KBM-7 (cell line): ENCODE measurements at regions not wholly inside any gene's neighbourhood (a gene's known extent, or its start where the extent isn't known, plus 50 kb on each side); places are given as distances from the start of the nearest gene placed in this dataset.

Experiments
- DNase-seq: peaks from one replicate; pipeline ENCODE4 v3.0.0-alpha.2; 2015
- in situ Hi-C: fragments of 300-500 bp; cut with MboI; formaldehyde crosslinking; loops from 2 replicates; pipeline ENCODE4 v1.14.3; 2020; ENCODE audit warnings: low sequenced_read_pairs, low pct_unique_long_range_greater_than_20kb, mixed read lengths

DNA sequence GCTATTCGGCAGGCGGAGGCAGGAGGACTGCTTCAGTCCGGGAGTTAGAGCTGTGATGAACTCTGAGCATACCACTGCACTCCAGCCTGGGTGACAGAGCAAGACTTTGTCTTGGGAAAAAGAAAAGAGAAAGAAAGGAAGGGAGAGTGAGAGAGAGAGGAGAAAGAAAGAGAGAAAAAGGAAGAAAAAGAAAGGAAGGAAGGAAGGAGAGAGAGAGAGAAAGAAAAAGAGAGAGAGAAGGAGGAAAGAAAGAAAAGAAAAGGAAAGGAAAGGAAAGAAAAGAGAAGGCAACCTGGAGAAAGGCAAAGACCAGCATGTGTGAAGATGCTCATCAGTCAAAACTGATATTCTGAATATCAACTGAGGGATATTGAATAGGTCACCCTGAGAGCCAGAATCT is 143.1 kb upstream of the SASH1 start:
- no peak for DNase-seq
- in situ Hi-C loops, result loop anchor here (25.0 kb wide), 1 partner anchor 263 kb away; no protein-coding TSS in a partner anchor

DNA sequence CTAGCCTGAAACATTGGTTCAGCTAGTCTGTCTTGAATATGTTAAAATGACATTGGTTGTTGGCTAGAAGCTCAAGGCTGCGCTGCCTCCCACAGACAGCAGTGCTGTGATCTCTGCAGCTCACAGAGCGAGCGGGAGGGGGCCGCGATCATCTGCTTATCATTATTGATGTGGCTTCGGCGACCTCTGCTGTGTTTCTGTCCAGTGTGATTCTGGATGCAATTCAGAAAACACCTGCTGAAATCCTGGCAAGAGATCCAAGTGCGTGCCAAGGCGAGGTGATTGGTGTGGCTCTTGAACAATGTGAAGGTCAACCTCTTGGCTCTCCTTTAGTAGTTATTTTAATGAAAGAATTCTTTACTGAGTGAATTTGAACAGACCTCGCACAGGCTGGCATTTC is 142.3 kb upstream of the SASH1 start:
- in situ Hi-C loops, result no loop called here

DNA sequence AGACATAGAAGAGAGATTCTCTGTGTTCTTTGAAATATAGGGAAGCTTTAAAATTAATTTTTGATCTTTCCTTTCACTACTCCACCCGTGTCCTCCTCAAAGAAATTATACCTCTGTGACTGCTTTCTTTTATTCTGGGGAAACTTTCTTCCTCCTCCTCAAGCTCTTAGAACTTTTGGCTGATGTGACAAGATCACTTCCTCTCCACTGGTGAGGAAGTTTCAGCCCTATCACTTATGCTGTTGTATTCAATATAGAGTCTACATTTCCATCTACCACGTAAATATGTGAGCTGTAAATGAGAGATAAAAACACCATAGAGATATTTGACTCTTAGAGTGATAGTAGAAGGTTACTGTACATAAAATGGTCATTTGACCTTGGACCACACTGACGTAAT is 141.9 kb upstream of the SASH1 start:
- DNase-seq, result no peak
- in situ Hi-C loops, result no loop called here

More for the DNA sequence above, 142.3 kb upstream of the SASH1 start:
- DNase-seq, result no peak

DNA sequence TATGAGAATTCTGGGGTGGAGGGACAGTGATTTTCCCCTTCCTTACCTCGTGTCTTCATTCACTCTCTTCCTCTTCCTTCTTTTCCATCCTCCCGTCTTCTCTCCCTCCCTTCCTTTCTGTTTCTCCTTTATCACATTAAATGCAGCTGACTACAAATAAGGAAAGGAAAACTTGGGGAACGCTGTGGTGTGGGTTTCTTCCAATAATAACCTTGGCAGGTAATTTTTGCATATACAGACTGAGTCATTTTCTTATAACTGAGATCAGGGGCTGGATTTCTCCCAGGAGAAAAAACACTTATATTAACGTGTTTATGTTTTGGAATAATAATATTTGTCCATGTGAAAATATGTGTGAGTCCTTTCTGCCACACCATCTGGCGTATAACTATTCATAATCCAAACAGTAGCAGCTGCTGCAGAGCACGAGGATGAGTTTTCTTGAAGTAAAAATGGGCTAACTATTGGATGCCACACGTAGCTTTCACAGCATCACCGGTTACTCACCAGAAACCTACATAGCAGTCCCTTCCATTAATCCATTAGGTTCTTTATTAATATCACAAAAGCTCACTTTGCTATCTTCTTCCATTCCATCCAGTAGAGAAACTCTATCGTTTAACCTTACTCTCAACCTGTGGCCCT is 139.2 kb upstream of the SASH1 start:
- in situ Hi-C loops, result no loop called here
- no peak for DNase-seq

DNA sequence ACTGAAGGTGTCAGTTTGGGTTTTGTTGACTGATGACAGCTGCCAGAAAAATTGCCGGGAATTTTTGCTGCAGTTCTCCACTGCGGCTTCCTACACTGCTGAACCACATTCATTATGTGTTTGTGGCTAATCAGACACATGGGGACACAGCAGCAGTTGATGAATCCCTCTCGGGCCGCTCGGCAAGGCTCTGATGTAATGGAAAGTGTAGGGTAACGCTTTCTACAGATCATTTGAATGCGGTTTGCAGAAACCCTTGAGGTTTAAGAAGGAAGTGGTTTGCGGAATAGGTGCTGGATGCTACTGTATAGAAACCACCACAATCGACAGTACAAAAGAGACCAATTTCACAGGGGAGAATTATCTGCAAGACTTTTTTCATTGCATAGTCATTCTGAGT is 138.7 kb upstream of the SASH1 start:
- in situ Hi-C loops, result no loop called here
- DNase-seq, result peak; percentile 85

DNA sequence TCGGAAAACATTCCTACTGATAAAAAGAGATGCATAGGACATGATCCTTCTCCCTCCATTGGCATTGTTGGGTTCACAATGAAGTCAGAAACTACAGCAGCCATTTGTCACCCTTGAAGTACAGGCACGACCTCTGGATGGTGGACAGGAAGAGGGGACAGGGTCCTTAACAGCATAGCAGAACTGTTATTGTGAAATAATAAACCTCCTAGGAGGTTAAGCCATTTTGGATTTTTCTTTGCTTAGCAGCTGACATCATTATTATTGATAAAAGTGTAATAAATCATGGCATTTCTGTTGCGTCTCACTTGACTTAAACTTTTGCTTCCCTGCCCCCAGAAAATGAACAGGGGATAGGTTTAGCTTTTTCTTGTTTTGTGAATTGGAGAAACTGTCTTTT is 134.3 kb upstream of the SASH1 start:
- in situ Hi-C loops, result no loop called here
- no peak for DNase-seq

DNA sequence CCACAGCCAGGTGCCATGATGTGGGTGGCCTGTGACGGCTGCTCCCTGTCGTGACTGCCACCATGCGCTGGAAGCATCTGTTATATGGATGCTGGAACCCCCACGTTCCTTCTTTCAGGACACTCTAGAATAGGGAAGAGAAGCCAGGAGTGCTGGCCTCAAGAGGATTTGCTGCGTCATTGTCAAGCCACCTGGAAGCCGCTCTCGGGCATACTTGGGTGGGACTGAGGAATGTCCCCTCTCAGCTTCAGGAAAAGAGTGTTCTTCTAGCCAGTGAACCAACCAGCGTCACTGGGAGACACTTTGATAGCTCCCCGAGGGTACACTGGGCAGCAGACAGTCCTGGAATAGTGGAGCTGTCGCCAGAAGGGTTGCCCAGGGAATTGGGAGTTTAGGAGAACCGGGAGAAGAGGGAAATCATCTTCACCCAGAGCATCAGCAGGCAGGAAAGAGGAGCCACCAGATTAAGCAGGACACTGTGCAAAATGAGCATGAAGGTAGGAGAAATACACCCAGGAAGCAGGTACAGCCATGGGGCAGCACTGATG is 130.8 kb upstream of the SASH1 start:
- in situ Hi-C loops, result no loop called here
- no peak for DNase-seq

DNA sequence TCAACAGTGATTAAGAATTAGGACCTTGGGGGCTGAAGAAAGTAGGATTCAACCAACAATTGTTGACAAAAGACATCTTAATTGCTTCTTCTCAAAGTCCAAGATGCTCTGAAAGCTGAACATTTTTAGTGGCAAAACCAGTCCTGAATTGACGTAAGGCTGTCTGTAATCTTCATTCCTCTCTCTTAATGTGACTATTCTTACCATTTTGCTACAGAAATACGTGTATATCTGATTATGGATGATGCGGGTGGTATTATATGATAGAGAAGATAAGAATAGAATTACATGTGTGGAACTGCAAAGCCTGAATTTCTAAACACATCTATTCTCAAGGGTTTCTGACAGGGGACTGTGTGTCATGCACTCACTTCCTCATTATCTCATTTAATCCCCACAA is 130.3 kb upstream of the SASH1 start:
- no peak for DNase-seq
- in situ Hi-C loops, result no loop called here

DNA sequence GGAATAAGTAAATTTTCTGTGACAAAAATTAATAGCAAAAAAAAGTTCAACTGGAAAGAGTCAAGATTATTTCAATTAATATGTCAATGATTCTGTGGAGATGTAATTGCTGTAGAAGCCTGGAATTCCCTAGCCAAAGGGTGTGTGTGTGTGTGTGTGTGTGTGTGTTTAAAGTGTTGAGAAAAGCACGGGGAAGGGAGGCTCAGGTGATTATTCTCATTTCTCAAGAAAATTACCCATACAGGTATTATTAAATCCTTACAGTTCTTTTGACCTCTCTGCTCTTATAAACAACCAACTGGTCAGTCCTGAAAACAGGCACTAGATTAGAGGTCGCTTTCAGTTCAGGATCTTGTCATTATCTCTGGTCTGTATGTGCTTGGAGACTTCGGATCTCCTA is 129.3 kb upstream of the SASH1 start:
- no peak for DNase-seq
- in situ Hi-C loops, result no loop called here

DNA sequence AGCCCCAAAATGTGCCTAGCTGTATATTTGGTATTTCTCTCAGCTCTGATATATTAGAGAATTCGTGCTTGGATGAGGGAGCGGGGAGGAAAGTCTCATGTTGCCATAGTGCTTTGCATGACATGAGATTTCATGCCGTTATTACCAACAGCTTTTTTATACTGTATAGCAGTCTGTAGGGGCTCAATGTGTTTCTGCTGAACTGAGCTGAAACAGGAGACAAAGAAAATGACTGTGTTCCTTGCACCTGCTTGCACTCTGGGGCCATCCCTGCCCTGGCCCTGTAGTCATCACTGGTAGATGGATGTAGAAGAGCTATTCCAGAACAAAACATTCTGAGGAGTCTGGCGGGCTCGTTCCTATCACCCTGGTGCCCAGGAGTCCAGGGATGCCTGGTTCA is 128.0 kb upstream of the SASH1 start:
- in situ Hi-C loops, result no loop called here

DNA sequence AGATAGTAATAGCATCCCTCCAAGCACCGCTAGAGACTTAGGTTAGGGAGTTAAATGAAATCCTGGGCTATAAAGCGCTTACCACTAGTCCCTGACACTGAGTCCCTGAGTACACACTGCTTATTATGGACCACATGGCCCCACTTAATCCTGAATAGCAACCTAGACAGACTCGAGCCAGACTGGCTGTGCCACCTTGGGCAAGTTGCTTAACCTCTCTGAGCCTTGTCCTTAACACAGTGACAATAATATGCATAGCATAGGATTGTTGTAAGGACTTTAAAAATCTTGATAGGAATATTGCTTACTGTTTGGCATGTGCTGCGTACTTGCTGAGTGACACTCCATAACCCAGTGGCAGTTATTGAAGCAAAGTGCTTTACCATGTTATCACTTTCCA is 125.6 kb upstream of the SASH1 start:
- no peak for DNase-seq
- in situ Hi-C loops, result no loop called here

More for the DNA sequence above, 128.0 kb upstream of the SASH1 start:
- DNase-seq, result no peak

DNA sequence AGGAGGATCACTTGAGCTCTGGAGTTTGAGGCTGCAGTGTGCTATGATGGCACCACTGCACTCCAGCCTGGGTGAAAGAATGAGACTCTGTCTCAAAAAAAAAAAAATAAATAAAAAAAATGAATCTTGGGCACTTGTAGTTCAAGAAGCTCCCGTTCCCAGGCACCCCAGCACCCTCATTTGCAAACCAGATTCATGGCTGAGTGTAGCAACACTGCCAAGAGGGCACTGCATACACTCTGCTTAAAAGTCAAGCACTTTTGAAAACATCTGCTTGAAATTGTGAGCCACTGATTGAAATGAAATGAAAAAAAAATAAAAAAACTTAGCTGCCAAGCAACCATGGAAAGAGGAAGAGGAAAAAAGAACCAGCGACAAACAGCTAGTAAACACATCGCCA is 124.7 kb upstream of the SASH1 start:
- in situ Hi-C loops, result no loop called here

DNA sequence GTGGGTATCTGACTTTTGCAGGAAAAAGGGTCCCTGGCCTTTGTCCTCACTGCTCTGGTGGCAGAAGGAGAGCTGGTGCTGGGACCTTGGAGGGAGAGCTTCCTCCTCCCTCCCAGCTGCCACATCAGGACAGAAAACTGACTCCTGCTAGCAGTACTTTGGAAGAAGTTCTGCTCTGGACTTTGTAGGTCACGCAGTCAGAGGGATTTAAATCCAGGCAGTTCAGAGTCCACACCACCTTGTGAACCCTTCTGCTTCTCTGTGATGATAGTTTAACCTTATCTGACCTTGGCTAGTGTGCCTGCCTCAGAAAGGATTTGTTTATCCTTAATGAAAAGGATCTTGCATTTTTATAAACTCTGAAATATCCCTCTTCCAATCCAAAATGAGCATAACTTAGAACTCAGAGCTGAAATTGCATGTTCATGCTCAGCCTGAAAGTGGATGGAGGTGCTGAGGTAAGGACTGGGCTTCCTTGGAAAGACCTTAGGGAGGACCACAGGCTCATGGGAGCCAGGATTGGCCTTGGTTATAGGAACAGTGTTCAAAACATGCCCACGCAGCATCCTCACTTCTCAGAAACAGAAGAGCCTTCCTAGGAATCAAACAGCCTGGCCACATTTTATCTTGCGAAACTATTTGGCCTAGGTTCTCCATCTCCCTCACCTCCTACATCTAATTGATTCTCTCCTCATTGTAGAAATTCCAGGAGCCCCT is 123.9 kb upstream of the SASH1 start:
- in situ Hi-C loops, result no loop called here

More for the DNA sequence above, 124.7 kb upstream of the SASH1 start:
- no peak for DNase-seq

DNA sequence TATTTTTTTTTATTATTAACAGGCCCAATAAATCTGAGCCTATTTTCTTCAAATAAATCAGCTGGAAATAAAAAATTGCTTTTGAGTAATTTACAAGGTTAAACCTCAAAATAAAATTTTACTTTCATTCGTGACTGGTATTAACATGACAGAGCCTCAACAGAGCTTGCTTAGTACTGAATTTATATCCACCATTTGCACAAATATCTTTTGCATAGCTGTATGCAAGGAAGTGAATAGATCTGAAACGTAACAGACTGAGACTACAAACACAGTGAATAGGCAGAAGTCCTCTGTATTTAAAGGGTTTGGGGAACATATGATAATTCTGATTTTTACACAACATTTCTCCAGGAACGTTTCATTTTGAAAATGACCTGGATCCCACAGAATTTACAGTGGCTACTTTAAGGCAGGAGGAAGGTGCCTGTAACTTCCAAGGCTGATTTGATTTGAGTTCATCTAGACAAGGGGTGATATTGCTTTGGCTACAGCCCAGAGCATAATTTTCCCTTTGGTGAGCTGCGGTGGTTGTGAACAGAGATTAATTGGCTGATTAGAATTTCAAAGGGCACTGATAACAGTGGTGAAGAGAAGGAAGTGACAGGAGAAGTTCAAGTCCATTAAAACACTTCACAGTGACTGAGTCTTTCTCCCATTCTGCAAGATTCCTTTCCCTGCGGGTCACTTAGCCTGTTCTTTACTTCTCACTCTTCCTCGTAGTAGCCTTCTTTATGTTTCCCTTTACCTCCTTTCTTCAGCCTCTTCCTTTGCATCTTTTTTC is 121.2 kb upstream of the SASH1 start:
- in situ Hi-C loops, result no loop called here
- DNase-seq, result no peak

More for the DNA sequence above, 123.9 kb upstream of the SASH1 start:
- DNase-seq, result no peak

DNA sequence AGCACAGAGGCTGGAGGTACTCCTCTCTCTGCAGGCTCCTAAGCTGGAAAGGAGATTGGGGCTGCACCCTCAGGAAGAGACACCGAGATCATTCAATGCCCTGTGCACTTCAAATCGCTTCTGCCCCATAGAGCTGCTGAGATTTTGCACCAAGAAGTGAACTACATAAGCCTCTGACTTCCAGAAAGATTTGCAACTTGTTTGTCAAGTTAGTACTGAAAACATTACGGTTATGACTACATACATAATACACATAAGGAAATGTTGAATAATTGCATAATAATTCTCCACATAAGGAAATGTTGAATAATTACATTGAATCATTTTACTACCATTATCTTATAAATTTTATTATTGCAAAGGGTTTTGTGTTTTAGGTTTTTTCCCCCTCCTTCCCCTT is 120.3 kb upstream of the SASH1 start:
- no peak for DNase-seq
- in situ Hi-C loops, result no loop called here

DNA sequence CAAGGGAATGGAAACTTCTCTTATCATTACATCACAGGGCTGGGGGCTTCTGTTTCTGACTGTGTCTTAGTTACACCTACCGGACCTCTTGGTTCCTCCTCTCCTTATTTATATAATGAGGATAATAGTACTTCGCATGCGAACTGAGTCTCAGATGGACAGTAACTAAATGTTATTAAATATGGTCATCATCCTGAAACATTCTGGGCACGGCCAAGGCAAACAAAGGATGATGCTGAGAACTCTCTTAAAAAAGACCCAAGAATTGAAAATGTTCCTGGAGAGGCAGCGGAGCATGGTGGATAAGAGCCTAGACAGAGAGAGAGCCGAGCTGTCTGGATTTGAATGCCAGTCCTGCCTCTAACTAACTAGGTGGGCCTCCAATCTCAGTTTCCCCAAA is 119.8 kb upstream of the SASH1 start:
- in situ Hi-C loops, result no loop called here
- DNase-seq, result no peak

DNA sequence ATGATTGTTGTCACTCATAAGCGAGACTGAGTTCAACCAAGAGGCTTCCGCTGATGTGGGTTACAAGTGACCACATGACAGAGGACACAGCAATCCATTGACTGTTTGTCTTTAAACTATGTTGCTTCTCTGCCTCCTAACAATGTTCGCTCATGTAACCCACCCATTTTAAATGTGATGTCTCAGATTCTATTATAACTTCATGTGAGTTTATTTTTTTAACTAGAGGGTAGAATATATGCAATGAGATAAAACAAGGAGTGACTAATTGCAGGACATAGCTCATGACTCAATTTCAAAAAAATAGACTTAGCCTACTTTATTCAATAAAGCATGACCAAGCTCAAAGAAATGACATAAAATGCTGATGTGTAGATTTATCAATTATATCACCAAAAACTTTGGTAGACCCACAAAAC is 119.2 kb upstream of the SASH1 start:
- no peak for DNase-seq
- in situ Hi-C loops, result no loop called here

DNA sequence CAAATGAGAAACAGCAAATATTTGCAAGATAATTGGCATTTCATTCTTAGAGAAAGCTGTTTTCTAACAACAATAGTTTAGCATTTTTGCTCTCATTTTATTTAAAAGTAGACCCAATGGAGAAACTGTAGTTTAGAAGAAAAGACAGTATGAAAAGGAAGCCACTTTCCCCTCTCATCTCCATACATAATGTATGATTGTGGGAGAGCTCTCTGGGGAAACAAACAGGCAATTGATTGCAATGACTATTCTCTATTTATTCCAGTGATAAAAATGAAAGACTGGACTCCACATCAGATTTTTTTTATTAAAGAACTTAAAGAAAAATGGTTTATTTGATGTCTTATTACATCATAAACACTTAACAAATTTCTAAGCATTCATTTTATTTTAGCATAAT is 116.8 kb upstream of the SASH1 start:
- no peak for DNase-seq
- in situ Hi-C loops, result no loop called here

DNA sequence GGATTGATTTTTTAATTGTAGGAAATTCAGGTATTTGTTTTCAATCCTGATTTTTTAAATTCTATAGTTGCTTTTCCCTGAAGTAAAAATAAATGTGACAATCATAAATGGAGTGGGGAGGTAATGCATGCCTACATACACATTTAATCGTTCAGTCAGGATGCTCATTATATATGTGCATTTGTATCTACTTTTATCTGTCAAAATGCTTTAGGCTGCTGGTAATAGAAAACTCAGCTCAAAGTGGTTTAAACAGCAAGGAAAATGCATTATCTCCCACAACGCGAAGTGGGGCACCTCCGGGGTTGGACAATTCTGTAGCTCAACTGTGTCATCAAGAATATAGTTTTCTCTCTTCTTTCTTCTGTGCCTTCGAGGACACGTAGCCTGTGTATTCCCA is 116.4 kb upstream of the SASH1 start:
- DNase-seq, result no peak
- in situ Hi-C loops, result no loop called here

DNA sequence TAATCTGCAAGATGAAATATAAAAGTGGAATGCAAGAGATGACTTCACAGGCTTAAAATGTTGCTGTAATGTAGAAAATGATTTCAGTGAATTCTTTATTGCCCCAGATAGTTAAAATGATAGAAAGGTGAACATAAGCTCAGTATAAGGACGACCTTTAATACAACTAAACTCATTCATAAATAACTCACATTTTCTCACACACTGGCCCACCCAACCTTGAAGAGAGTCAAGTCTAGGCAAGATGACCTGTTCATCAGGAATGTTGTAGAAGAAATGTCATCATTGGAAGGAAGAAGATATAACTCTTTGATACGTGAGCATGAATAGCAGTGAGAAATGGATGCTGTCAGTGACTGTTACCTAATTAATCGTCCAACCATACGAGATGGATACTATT is 111.1 kb upstream of the SASH1 start:
- DNase-seq, result no peak
- in situ Hi-C loops, result no loop called here
